K562 (cell line): ENCODE measurements at regions not wholly inside any gene's neighbourhood (a gene's known extent, or its start where the extent isn't known, plus 50 kb on each side); places are given as distances from the start of the nearest gene placed in this dataset.

Experiments
- BCLAF1 ChIP-seq, 2 experiments: fragments of 450-650 bp in 1 of 2; IDR thresholded peaks; 2 replicates each; pipeline ENCODE4 v1.6.1; 2011 to 2017; ENCODE audit warnings: low read depth in 2 of 2, antibody characterized with exemption in 1 of 2, borderline replicate concordance in 1 of 2, low read length in 1 of 2, mild to moderate bottlenecking in 1 of 2, mixed read lengths in 1 of 2; ENCODE audit not compliant: control insufficient read depth in 1 of 2
- CTCF ChIP-seq, 3 experiments: IDR thresholded peaks in 2 of 3; conservative IDR thresholded peaks in 1 of 3; 2 replicates each; pipeline ENCODE4 v1.5.1; 2011 to 2012; ENCODE audit warnings: low read length in 3 of 3, mild to moderate bottlenecking in 3 of 3, control low read depth in 2 of 3, improper control_type of control experiment in 1 of 3, inconsistent platforms in 1 of 3, low read depth in 1 of 3, mixed read lengths in 1 of 3, moderate library complexity in 1 of 3; ENCODE audit not compliant: insufficient read depth in 2 of 3
- FOXK2 ChIP-seq, 2 experiments: fragments of 450-650 bp; IDR thresholded peaks in 1 of 2; conservative IDR thresholded peaks in 1 of 2; 2 replicates each; pipeline ENCODE4 v1.6.1; 2016; ENCODE audit warnings: low read depth in 2 of 2, mild to moderate bottlenecking in 1 of 2
- MAZ ChIP-seq, 2 experiments: fragments of 450-650 bp in 1 of 2; sonication (generic) in 1 of 2; formaldehyde crosslinking; IDR thresholded peaks in 1 of 2; conservative IDR thresholded peaks in 1 of 2; 2 replicates each; pipeline versions ENCODE4 v1.4.0 to v1.5.0; 2020; ENCODE audit warnings: mild to moderate bottlenecking in 1 of 2, missing genetic modification reagents in 1 of 2
- SETDB1 ChIP-seq: IDR thresholded peaks from one replicate; pipeline ENCODE4 v1.6.1; 2012; ENCODE audit warnings: low read length, control low read depth, inconsistent platforms
- SP2 ChIP-seq: IDR thresholded peaks from 2 replicates; pipeline ENCODE4 v1.6.1; 2011; ENCODE audit warnings: mild to moderate bottlenecking, low read depth, low read length, moderate library complexity; ENCODE audit not compliant: poor library complexity, severe bottlenecking; ENCODE audit errors: extremely low read depth
- TOE1 ChIP-seq, 2 experiments: fragments of 450-650 bp in 1 of 2; sonication (generic) in 1 of 2; formaldehyde crosslinking in 1 of 2; IDR thresholded peaks; 2 replicates each; pipeline versions ENCODE4 v1.7.1 to v1.8.0; 2016 to 2022; ENCODE audit warnings: borderline replicate concordance in 2 of 2, mild to moderate bottlenecking in 2 of 2, antibody characterized with exemption in 1 of 2, inconsistent platforms in 1 of 2, low read depth in 1 of 2, missing genetic modification reagents in 1 of 2, moderate library complexity in 1 of 2

- TF ChIP-seq MAZ (CRISPR knock-in tag; conservative IDR thresholded peaks at IDR 0.05 in 1 of 2, IDR thresholded peaks at IDR 0.05 in 1 of 2) (no peak), CTCF (IDR thresholded peaks at IDR 0.05 in 2 of 3, conservative IDR thresholded peaks at IDR 0.05 in 1 of 3; ENCODE audit: insufficient read depth in 2 of 3, low read depth in 1 of 3, low read length in 3 of 3) (no peak), BCLAF1 (IDR thresholded peaks at IDR 0.05; ENCODE audit: borderline replicate concordance in 1 of 2, control insufficient read depth in 1 of 2, low read depth in 2 of 2, low read length in 1 of 2) (no peak), FOXK2 (conservative IDR thresholded peaks at IDR 0.05 in 1 of 2, IDR thresholded peaks at IDR 0.05 in 1 of 2; ENCODE audit: low read depth in 2 of 2) (no peak), TOE1 (IDR thresholded peaks at IDR 0.05; ENCODE audit: borderline replicate concordance) (no peak), TOE1 (CRISPR knock-in tag; IDR thresholded peaks at IDR 0.05; ENCODE audit: borderline replicate concordance, low read depth) (no peak), SETDB1 (no peak), SP2 (no peak)
Observed at GRCh38 chr1:198892065-198892464, 253.2 kb downstream of the PTPRC start.
